HT-29 (cell line): ENCODE measurements at regions not wholly inside any gene's neighbourhood (a gene's known extent, or its start where the extent isn't known, plus 50 kb on each side); places are given as distances from the start of the nearest gene placed in this dataset.
"Not testable (repeated sequence)": the region's sequence is repeated elsewhere in the genome, so short reads cannot be mapped to it uniquely, and the experiment has no call there.

Source experiments
- DNase-seq: peaks from one replicate; pipeline ENCODE4 v3.0.0-alpha.2; 2015; ENCODE audit warnings: low spot score

DNA sequence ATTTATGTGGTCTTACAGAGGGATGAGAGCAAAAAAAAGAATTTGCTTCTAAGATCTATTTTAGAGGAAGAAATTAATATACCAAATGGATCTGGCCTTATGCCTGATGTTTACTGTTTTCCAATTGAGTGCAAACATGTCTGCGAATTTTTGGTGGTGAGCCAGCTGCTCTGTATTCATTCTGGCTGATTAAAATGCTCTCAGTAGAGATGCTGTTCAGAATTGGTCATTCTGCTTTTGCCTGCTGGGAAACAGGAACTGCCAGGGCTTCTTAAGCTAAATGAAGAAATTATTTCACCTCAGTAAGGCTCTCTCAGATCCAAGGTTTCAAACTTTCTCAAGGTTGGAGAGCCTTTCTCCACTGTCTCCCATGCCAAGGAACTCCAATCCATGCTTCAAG is 132.0 kb upstream of the SV2C start:
- DNase-seq, result no peak

DNA sequence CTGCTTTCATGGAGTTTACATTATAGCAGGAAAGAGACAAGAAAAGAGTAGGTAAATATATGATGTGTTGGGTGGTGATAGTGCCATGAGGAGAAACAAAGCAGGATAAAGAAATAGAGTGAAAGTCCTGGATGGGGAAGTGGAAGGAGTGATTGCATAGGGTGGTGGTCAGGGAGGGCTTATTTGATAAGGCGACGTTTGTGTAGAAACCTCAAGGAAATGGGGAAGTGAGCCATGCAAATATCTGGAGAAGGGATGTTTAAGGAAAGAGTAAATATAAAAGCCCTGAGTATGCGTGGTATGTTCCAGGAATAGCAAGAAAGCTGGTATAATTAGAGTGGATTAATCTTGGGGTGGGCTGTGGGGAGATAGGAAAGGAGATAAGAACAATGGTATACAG is 134.7 kb upstream of the SV2C start:
- DNase-seq, result no peak

DNA sequence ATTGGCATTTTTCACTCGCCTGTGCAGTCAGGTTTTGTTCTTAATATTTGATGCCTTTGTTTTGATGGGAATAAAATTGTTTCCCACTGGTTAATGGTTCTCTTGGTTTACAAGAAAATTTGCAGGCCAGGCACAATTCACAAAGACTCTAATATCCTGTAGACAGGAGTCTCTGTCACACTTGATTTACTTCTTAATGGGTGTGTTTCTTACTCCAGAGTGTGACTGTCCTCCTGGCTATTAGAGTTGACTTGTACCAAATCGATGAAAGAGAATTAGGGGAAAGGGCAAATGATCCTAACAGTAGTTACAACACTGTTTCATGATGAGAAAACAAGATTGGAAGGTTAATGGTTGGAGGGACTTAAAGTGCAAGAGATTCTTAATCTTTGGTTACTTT is 142.8 kb upstream of the SV2C start:
- DNase-seq, result no peak

DNA sequence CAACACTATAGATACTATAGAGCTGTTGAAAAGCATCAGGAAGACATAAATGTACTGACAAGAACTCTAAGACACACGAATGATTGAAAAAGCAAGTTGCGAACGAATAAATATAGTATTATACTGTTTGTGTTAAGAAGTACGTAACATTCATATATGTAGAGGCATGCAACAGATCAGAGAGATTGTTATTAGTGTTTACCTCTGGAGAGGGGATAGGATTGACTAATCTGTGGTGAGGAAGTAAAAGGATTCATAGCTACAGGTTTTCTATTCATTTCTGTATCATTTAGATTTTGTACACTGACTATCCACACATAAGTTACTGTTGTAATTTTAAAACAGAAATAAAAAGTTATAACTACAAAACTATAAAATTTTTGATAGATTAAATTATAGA is 147.6 kb upstream of the SV2C start:
- DNase-seq, result no peak

GRCh38 chr5:75933489-75933888 is 149.7 kb upstream of the SV2C start:
- no peak for DNase-seq

- no peak for DNase-seq
Observed at GRCh38 chr5:75931175-75931574, 152.0 kb upstream of the SV2C start.

GRCh38 chr5:75928992-75929391 is 154.2 kb upstream of the SV2C start:
- DNase-seq, result no peak

GRCh38 chr5:75922480-75922879 is 160.7 kb upstream of the SV2C start:
- DNase-seq, result no peak

GRCh38 chr5:75921011-75921410 is 162.2 kb upstream of the SV2C start:
- no peak for DNase-seq

DNA sequence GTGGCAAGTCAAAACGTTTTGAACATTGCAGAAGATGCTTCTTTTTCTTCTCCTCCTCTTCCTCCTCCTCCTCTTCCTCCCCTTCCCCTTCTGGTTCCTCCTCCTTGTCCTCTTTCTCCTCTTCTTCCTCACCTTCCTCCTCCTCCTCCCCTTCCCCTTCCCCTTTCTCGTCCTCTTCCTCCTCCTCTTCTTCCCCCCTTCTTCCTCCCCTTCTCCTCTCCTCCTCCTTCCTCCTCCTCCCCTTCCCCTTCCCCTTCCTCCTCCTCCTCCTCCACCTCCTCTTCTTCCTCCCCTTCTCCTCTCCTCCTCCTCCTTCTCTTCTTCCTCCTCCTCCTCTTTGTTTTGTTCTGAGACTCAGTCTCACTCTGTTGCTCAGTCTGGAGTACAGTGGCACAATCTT is 167.0 kb upstream of the SV2C start:
- DNase-seq, result no peak

GRCh38 chr5:75909223-75909622 is 174.0 kb upstream of the SV2C start:
- DNase-seq, result no peak

DNA sequence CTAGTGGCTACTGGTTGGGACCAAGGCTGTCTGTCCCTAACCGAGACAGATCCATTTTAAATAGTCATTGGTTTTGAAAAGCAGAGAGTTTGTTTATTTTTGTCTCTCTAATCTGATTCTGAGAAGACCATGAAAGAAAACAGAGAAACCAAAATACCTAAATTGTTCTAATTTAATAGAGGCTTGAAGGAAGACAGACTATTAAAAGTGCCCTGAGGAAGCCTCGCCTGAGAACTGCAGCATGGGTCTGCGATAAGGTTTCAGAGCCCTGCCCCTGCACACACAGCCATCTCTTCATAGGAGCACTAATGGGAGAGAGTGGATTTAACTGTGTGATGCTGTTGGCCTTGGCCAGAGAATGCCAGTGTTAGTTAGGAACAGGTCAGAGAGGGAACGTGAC is 175.5 kb upstream of the SV2C start:
- DNase-seq, result no peak

GRCh38 chr5:75894482-75894881 is 177.2 kb upstream of the POC5 start:
- DNase-seq, result no peak

DNA sequence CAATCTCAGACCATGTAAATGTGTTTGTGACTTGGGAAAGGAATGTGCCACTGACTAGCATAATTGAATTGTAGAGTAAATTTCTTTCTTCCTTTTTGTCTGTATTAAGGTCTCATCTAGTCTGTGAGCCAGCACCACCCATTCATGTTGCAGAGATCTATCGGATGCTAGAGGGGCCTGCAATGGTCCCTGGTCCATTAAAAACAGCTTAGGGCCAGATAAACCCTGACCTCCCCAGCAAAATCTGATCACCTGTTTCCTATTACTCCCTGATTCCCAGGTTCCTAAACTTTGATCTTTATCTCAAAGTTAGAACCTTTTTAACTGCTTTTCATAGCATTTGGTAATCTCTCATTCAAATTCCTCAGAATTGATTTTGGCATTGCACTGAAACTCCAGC is 174.5 kb upstream of the POC5 start:
- no peak for DNase-seq

DNA sequence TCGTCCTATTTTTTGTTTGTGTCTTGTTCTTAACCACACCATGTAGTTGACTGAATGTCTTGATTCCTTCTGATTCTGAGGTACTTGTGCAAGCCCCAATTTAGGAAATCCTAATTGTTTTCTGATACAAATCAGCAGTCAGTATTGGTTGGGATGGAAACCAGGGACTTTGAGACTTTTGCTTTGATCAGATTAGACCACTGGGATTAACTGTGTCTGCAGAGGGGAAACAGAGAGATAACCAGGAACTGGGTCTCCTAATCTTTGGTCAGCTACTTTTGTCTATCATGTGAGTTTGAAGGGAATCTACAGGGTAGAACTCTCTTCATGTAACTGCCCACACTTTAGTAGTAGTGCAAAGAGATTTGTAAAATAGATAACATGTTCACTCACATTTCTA is 173.8 kb upstream of the POC5 start:
- DNase-seq, result no peak

- DNase-seq, result no peak
Observed at GRCh38 chr5:75890546-75890945, 173.3 kb upstream of the POC5 start.

DNA sequence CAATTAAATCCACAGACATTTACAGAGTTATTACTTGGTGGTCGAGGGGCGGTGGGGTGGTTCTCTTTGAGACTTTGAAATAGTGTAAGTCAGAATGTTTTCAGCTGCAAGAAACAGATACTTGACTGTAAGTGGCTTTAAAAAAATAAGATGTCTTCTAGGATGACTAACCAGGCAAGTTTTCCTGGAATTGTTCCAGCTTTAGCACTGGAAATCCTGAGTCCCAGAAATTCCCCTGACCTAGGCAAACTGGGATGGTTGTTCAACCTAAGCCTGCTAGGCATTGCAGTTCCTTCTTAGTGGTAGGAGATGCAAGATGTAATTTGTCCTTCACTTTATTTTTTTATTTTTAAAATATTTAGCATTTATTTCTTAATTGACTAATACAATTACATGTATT is 169.5 kb upstream of the POC5 start:
- no peak for DNase-seq

GRCh38 chr5:75885849-75886596 is 168.8 kb upstream of the POC5 start:
- DNase-seq, result no peak

DNA sequence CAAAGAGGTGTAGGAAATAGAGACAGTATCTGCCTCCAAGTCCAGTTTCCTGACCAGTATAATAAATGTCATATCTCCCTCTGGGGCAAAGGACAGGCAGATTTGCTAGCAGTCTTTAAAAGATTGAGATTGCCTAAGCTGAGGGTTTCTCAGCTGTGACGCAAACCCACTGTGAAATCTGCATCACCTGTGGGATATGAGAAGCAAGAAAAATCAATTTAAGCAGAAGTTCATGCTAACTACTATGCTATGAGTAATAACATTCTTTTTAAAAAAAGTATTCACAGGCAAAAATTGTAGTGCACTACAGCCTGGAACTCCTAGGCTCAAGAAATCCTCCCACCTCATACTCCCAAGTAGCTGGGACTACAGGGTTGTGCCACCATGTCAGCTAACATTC is 168.1 kb upstream of the POC5 start:
- no peak for DNase-seq

- no peak for DNase-seq
Observed at GRCh38 chr5:75869891-75870290, 152.7 kb upstream of the POC5 start.

- peak; percentile 23 for DNase-seq
Observed at GRCh38 chr5:75862872-75863271, 145.6 kb upstream of the POC5 start.

DNA sequence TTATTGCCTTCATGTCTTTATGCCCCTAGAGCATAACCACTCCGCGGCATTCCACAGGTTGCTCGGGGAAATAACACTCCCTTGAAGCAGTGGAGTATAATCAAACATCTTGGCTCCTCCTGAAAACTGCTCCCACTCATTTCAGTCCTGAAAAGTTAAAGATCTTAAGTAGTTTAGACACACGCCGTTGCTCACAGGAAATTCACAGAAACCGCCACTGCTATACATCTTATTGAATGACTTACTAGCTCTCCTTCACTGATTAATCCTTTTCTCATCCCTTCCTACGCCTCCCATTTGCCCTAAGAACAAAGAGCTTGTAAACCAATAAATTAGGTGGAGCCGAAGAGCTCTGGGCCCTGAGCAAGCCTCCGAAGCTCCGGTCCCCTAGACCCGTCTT is 142.4 kb upstream of the POC5 start:
- not testable (repeated sequence) for DNase-seq

- peak; percentile 15 for DNase-seq
Observed at GRCh38 chr5:75856056-75856455, 138.8 kb upstream of the POC5 start.

DNA sequence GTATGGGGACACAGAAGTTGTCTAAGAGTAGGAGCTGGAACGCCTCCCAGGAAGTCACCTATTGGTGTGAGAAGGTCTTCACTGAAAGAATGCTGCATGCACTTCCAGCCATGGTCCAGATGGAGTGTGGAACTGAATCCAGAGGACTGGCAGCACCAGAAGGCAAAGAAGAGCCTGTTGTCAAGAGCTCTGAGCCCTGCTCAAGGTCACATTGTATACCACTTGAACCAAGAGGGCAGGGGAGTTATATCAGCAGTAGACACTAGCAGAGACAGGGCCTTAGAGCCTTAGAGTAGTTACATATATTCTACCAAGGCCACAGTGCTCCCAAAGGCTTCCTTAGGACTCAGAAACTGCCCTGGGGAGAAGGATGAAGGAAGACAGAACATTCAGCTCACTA is 130.8 kb upstream of the POC5 start:
- no peak for DNase-seq
